ENCODE measurements at regions not wholly inside any gene's neighbourhood (a gene's known extent, or its start where the extent isn't known, plus 50 kb on each side); places are given as distances from the start of the nearest gene placed in this dataset.

DNA sequence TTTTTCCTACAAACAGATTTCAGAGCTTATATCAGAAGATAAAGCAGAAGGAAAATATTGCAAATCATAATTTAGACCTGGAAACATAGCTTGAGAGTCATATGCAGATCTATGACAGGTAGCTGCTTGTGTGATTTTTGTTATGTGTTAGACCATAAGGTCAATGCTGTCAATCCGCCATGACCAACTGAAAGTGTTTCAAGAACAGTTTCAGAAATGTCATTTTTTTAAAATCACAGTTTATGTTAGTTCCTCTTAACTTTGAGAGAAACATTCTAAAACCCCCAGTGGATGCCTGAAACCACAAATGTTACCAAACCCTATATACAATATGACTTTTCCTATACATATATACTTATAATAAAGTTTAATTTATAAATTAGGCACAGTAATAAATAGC lies 391.3 kb upstream of the FAM241A start:
- POLR2A ChIA-PET (ENCODE audit: unreplicated experiment) = no interaction called here
- Histone ChIP-seq H3K27me3 (ENCODE audit: control insufficient read depth, insufficient read depth, low read length) (no peaks in the 10 kb centered on the region), H3K9ac (ENCODE audit: low read depth, low read length) (no peak overlapping the region), H3K9me1 (ENCODE audit: insufficient read depth, low read length) (no peaks in the 10 kb centered on the region), H2AK5ac (ENCODE audit: low read depth, low read length) (no peak overlapping the region), H4K8ac (ENCODE audit: low read depth in 2 of 2, low read length in 2 of 2) (no peak overlapping the region), H3K36me3 (ENCODE audit: control insufficient read depth, insufficient read depth, low read length) (no peaks in the 10 kb centered on the region), H3K79me1 (ENCODE audit: low read depth in 1 of 2, low read length in 2 of 2) (no peaks in the 10 kb centered on the region), H3K9me3 (ENCODE audit: control insufficient read depth, insufficient read depth, low read length) (no peaks in the 10 kb centered on the region), H2BK5ac (ENCODE audit: low read depth, low read length, poor library complexity, severe bottlenecking) (no peak overlapping the region), H3K27ac (ENCODE audit: insufficient read depth, low read length) (no peak overlapping the region), H2BK15ac (ENCODE audit: low read depth, low read length) (no peak overlapping the region), H3K4me3 (ENCODE audit: insufficient read depth, low read depth, low read length) (no peak overlapping the region), H2AFZ (replicated peaks; ENCODE audit: low read length, poor library complexity) (no peak overlapping the region), H3K4ac (ENCODE audit: low read depth, low read length) (no peak overlapping the region), H2AK9ac (replicated peaks; ENCODE audit: low read depth, low read length, poor library complexity) (no peak overlapping the region), H3K14ac (replicated peaks; ENCODE audit: low read depth, low read length) (no peak overlapping the region), H3K18ac (ENCODE audit: low read depth, low read length) (no peak overlapping the region), H3K56ac (ENCODE audit: extremely low read depth, insufficient read depth, low read length) (no peak overlapping the region), H3K4me2 (ENCODE audit: low read depth, low read length) (no peak overlapping the region), H4K5ac (ENCODE audit: low read depth, low read length) (no peak overlapping the region), H2BK20ac (ENCODE audit: low read depth, low read length) (no peak overlapping the region), H3K23ac (ENCODE audit: low read depth, low read length) (no peak overlapping the region), H2BK120ac (ENCODE audit: low read depth, low read length) (no peak overlapping the region), H4K20me1 (ENCODE audit: insufficient read depth, low read length) (no peaks in the 10 kb centered on the region), H4K91ac (ENCODE audit: insufficient read depth, low read depth, low read length) (no peak overlapping the region), H3K4me1 (ENCODE audit: control insufficient read depth, insufficient read depth, low read length) (no peaks in the 10 kb centered on the region)
- WGBS, 2 experiments (ENCODE audit: extremely low coverage in 2 of 2, insufficient read length in 1 of 2) = no CpG with 5 or more reads among the region's 1 CpG
- BruUV-seq (replicated peaks) = no TSS peak
- in situ Hi-C loops (cut with MboI; ENCODE audit: low sequenced_read_pairs) = no loop called here
- CTCF ChIA-PET = no interaction called here
- DNase-seq (no peak), ATAC-seq (ENCODE audit: low read depth) (no peak)
- intact Hi-C loops (cut with micrococcal nuclease) = no loop called here
- TF ChIP-seq, protein P1, sequence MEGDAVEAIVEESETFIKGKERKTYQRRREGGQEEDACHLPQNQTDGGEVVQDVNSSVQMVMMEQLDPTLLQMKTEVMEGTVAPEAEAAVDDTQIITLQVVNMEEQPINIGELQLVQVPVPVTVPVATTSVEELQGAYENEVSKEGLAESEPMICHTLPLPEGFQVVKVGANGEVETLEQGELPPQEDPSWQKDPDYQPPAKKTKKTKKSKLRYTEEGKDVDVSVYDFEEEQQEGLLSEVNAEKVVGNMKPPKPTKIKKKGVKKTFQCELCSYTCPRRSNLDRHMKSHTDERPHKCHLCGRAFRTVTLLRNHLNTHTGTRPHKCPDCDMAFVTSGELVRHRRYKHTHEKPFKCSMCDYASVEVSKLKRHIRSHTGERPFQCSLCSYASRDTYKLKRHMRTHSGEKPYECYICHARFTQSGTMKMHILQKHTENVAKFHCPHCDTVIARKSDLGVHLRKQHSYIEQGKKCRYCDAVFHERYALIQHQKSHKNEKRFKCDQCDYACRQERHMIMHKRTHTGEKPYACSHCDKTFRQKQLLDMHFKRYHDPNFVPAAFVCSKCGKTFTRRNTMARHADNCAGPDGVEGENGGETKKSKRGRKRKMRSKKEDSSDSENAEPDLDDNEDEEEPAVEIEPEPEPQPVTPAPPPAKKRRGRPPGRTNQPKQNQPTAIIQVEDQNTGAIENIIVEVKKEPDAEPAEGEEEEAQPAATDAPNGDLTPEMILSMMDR (conservative IDR thresholded peaks at IDR 0.05; ENCODE audit: low read depth, low read length) = no peak
- TF ChIP-seq RCOR1 (IDR thresholded peaks at IDR 0.05; ENCODE audit: insufficient replicate concordance, low read length) (no peak), SMC3 (IDR thresholded peaks at IDR 0.05; ENCODE audit: low read depth, low read length) (no peak), RAD21 (IDR thresholded peaks at IDR 0.05; ENCODE audit: low read length) (no peak)
- dilution Hi-C loops (cut with HindIII; ENCODE audit: low sequenced_read_pairs, unreplicated experiment) = no loop called here

All from IMR-90 (cell line).